GM12878 (cell line): ENCODE measurements at regions not wholly inside any gene's neighbourhood (a gene's known extent, or its start where the extent isn't known, plus 50 kb on each side); places are given as distances from the start of the nearest gene placed in this dataset.

ENCODE experiments used
- ATAC-seq: fragments of 200-7000 bp; cut with Tn5 transposase; 3 replicates; pipeline ENCODE4 v1.9.1; 2020; ENCODE audit warnings: mild to moderate bottlenecking, moderate library complexity
- BruUV-seq: library from RNA; stranded (reverse); fragments of 400-500 nt; replicated peaks from 2 replicates; lab custom pipeline; 2021; lab: Mats Ljungman, UMichigan
- CTCF ChIA-PET: fragments of 300-600 bp; sonication (Branson Sonifier 250); formaldehyde crosslinking; extraction: SDS; loops from one replicate; lab custom pipeline; 2021; ENCODE audit warnings: inconsistent platforms; lab: Yijun Ruan, JAX
- POLR2A ChIA-PET: fragments of 350-600 bp; formaldehyde crosslinking; extraction: SDS; loops from one replicate; lab custom pipeline; 2021; ENCODE audit warnings: inconsistent platforms; lab: Charles Lee
- RAD21 ChIA-PET: fragments of 300-600 bp; sonication (Branson Sonifier 250); formaldehyde crosslinking; loops from one replicate; lab custom pipeline; 2023; ENCODE audit warnings: antibody characterized with exemption; ENCODE audit not compliant: unreplicated experiment; lab: Charles Lee
- SMC1A ChIA-PET: fragments of 300-600 bp; sonication (Branson Sonifier 250); formaldehyde crosslinking; loops from one replicate; lab custom pipeline; 2023; ENCODE audit not compliant: unreplicated experiment, uncharacterized antibody; lab: Charles Lee
- DNase-seq: peaks from one replicate; pipeline ENCODE4 v3.0.0-alpha.2; 2011; ENCODE audit warnings: low read depth, low spot score
- FAIRE-seq: peaks from 3 replicates; lab custom pipeline; 2011; peaks lifted over from hg19 to GRCh38; lab: Jason Lieb, UNC
- H2AFZ ChIP-seq: 2 replicates; pipeline ENCODE4 v1.6.0; 2011; ENCODE audit warnings: low read depth, low read length, control low read depth; ENCODE audit not compliant: control insufficient read depth
- H3K27ac ChIP-seq: 2 replicates; pipeline ENCODE4 v1.5.1; 2011; ENCODE audit warnings: control low read depth; ENCODE audit not compliant: control insufficient read depth, insufficient read depth
- H3K27me3 ChIP-seq, 2 experiments: replicated peaks in 1 of 2; 2 replicates each; pipeline versions ENCODE4 v1.6.0 to v1.6.1; 2011; ENCODE audit warnings: low read length in 1 of 2; ENCODE audit not compliant: control insufficient read depth in 2 of 2, insufficient read depth in 2 of 2
- H3K36me3 ChIP-seq, 2 experiments: 2 replicates each; pipeline ENCODE4 v1.5.1; 2011; ENCODE audit warnings: low read length in 1 of 2; ENCODE audit not compliant: control insufficient read depth in 2 of 2, insufficient read depth in 2 of 2
- H3K4me1 ChIP-seq: 2 replicates; pipeline ENCODE4 v1.6.1; 2011; ENCODE audit warnings: mild to moderate bottlenecking, low read length, moderate library complexity, mixed read lengths; ENCODE audit not compliant: control insufficient read depth, insufficient read depth
- H3K4me2 ChIP-seq: 2 replicates; pipeline ENCODE4 v1.6.0; 2011; ENCODE audit warnings: control low read depth; ENCODE audit not compliant: control insufficient read depth, insufficient read depth
- H3K4me3 ChIP-seq: fragments of 200-600 bp; sonication (generic); 2 replicates; pipeline ENCODE4 v1.5.1; 2016
- H3K79me2 ChIP-seq: 2 replicates; pipeline ENCODE4 v1.6.0; 2011; ENCODE audit warnings: low read length; ENCODE audit not compliant: control insufficient read depth, insufficient read depth
- H3K9ac ChIP-seq: 2 replicates; pipeline ENCODE4 v1.8.0; 2011; ENCODE audit warnings: low read length, control low read depth, mixed read lengths; ENCODE audit not compliant: control insufficient read depth, insufficient read depth
- H3K9me3 ChIP-seq: replicated peaks from 3 replicates; pipeline ENCODE4 v1.5.1; 2011; ENCODE audit warnings: mild to moderate bottlenecking, low read length; ENCODE audit not compliant: control insufficient read depth, insufficient read depth
- H4K20me1 ChIP-seq: 2 replicates; pipeline ENCODE4 v1.6.0; 2011; ENCODE audit not compliant: control insufficient read depth, insufficient read depth
- DPF2 ChIP-seq: fragments of 450-650 bp; IDR thresholded peaks from 2 replicates; pipeline ENCODE4 v1.6.1; 2017; ENCODE audit warnings: mild to moderate bottlenecking
- ESRRA ChIP-seq: IDR thresholded peaks from 2 replicates; pipeline ENCODE4 v1.6.1; 2012; ENCODE audit warnings: mild to moderate bottlenecking, low read length, improper control_type of control experiment
- JUNB ChIP-seq: IDR thresholded peaks from 2 replicates; pipeline ENCODE4 v1.6.1; 2016; ENCODE audit warnings: antibody characterized with exemption, mild to moderate bottlenecking
- NFYB ChIP-seq: IDR thresholded peaks from 2 replicates; pipeline ENCODE4 v1.6.1; 2011; ENCODE audit warnings: low read depth, mild to moderate bottlenecking, low read length, improper control_type of control experiment, moderate library complexity; ENCODE audit not compliant: insufficient read depth
- PAX8 ChIP-seq: fragments of 450-650 bp; IDR thresholded peaks from 2 replicates; pipeline ENCODE4 v1.6.1; 2017; ENCODE audit warnings: mild to moderate bottlenecking, moderate library complexity
- RFX5 ChIP-seq: IDR thresholded peaks from 2 replicates; pipeline ENCODE4 v1.6.1; 2011; ENCODE audit warnings: low read depth, low read length, improper control_type of control experiment
- WRNIP1 ChIP-seq: IDR thresholded peaks from 2 replicates; pipeline ENCODE4 v1.6.1; 2011; ENCODE audit warnings: low read depth, low read length, improper control_type of control experiment, borderline replicate concordance
- YBX1 ChIP-seq: fragments of 450-650 bp; IDR thresholded peaks from 2 replicates; pipeline ENCODE4 v1.6.1; 2016; ENCODE audit warnings: antibody characterized with exemption
- ZNF592 ChIP-seq: fragments of 450-650 bp; IDR thresholded peaks from 2 replicates; pipeline ENCODE4 v1.6.1; 2017; ENCODE audit warnings: mild to moderate bottlenecking, moderate library complexity
- WGBS: methylation state at CpG from one replicate; pipeline ENCODE4 v1.1.6; 2016; ENCODE audit warnings: low lambda C conversion rate; ENCODE audit not compliant: insufficient replicate concordance, insufficient coverage; ENCODE audit errors: missing lambda C conversion rate; 5-methylcytosine and 5-hydroxymethylcytosine counted together
- in situ Hi-C: fragments of 300-500 bp; cut with MboI; formaldehyde crosslinking; loops from 9 replicates; pipeline ENCODE4 v1.14.3; 2018; ENCODE audit warnings: mixed read lengths
- intact Hi-C: fragments of 100-400 bp; cut with micrococcal nuclease; formaldehyde crosslinking; loops from one replicate; pipeline ENCODE4 v1.14.2; 2022; ENCODE audit not compliant: unreplicated experiment

- TF ChIP-seq YBX1 (no peak), ESRRA (no peak), ZNF592 (no peak), DPF2 (no peak), WRNIP1 (no peak)
Observed at GRCh38 chr17:64785011-64785421, 122.9 kb upstream of the SMURF2 start (continued).

- in situ Hi-C loops: no loop called here
- Histone ChIP-seq H3K79me2 (no peaks in the 10 kb centered on the region), H3K4me3 (no peak overlapping the region), H2AFZ (no peak overlapping the region), H3K4me1 (peaks cover 7% of the 10 kb centered on the region), H4K20me1 (no peaks in the 10 kb centered on the region), H3K27me3 (peaks cover 3 to 5% of the 10 kb centered on the region in 2 experiments; a peak in 3 of 4 replicates), H3K36me3 (no peaks in the 10 kb centered on the region; a peak in 1 of 4 replicates), H3K9ac (no peak overlapping the region), H3K27ac (no peak overlapping the region), H3K9me3 (no peaks in the 10 kb centered on the region), H3K4me2 (no peak overlapping the region)
- intact Hi-C loops: no loop called here
- ChIA-PET POLR2A (no interaction called here), CTCF (no interaction called here), SMC1A (no interaction called here), RAD21 (no interaction called here)
- ATAC-seq (no peak), DNase-seq (no peak), FAIRE-seq (no peak)
- no TSS peak for BruUV-seq
- WGBS: 93% methylated on average over 16 of the region's 16 CpGs
- TF ChIP-seq RFX5 (no peak), NFYB (no peak), PAX8 (no peak), JUNB (no peak)
- TF ChIP-seq, all 136 proteins: peak for 0
Observed at GRCh38 chr17:64784353-64785010, 122.4 kb upstream of the SMURF2 start.
